H1 (cell line): ENCODE measurements at regions not wholly inside any gene's neighbourhood (a gene's known extent, or its start where the extent isn't known, plus 50 kb on each side); places are given as distances from the start of the nearest gene placed in this dataset.

Experiments
- CTCF ChIA-PET: fragments of 300-600 bp; sonication (Branson Sonifier 250); formaldehyde crosslinking; loops from one replicate; lab custom pipeline; 2021; ENCODE audit not compliant: partially characterized antibody; lab: Charles Lee
- POLR2A ChIA-PET: fragments of 300-600 bp; sonication (Branson Sonifier 250); formaldehyde crosslinking; loops from one replicate; lab custom pipeline; 2021; ENCODE audit warnings: inconsistent platforms; ENCODE audit not compliant: partially characterized antibody; lab: Charles Lee
- DNase-seq, 2 experiments: peaks; one replicate each; pipeline versions ENCODE4 v3.0.0 to v3.0.0-alpha.2; 2010 to 2022; ENCODE audit warnings: low spot score in 2 of 2, low read depth in 1 of 2, mixed read lengths in 1 of 2
- FAIRE-seq: peaks from 2 replicates; lab custom pipeline; 2011; peaks lifted over from hg19 to GRCh38; lab: Jason Lieb, UNC
- H2AFZ ChIP-seq: 2 replicates; pipeline ENCODE4 v1.8.1; 2012; ENCODE audit warnings: low read length, inconsistent platforms
- H2AK5ac ChIP-seq: 2 replicates; pipeline ENCODE4 v1.6.1; 2013; ENCODE audit warnings: low read depth, low read length
- H2BK120ac ChIP-seq: replicated peaks from 2 replicates; pipeline ENCODE3; 2013; ENCODE audit warnings: low read depth, low read length, inconsistent platforms
- H2BK12ac ChIP-seq: 2 replicates; pipeline ENCODE4 v1.6.1; 2013; ENCODE audit warnings: low read depth, low read length
- H2BK15ac ChIP-seq: 2 replicates; pipeline ENCODE4 v1.6.1; 2013; ENCODE audit warnings: low read length
- H2BK20ac ChIP-seq: 2 replicates; pipeline ENCODE4 v1.6.1; 2013; ENCODE audit warnings: low read length
- H2BK5ac ChIP-seq: 2 replicates; pipeline ENCODE4 v1.6.1; 2013; ENCODE audit warnings: low read depth, low read length
- H3K14ac ChIP-seq: 2 replicates; pipeline ENCODE4 v1.6.1; 2013; ENCODE audit warnings: inconsistent platforms; ENCODE audit not compliant: insufficient read length
- H3K18ac ChIP-seq: 2 replicates; pipeline ENCODE4 v1.6.1; 2013; ENCODE audit warnings: low read length; ENCODE audit errors: extremely low read depth
- H3K23ac ChIP-seq: 2 replicates; pipeline ENCODE4 v1.6.1; 2013; ENCODE audit warnings: inconsistent platforms; ENCODE audit not compliant: insufficient read length
- H3K23me2 ChIP-seq: 2 replicates; pipeline ENCODE4 v1.6.1; 2013; ENCODE audit warnings: low read depth, low read length
- H3K27ac ChIP-seq: 2 replicates; pipeline ENCODE4 v1.6.1; 2011; ENCODE audit warnings: low read depth, low read length, inconsistent platforms
- H3K27me3 ChIP-seq, 4 experiments: replicated peaks in 1 of 4; 1 replicate in 1 of 4; 2 replicates in 3 of 4; pipeline versions ENCODE4 v1.6.1 to v1.8.1; 2011 to 2013; ENCODE audit warnings: low read length in 3 of 4, mild to moderate bottlenecking in 3 of 4, inconsistent platforms in 2 of 4, mixed read lengths in 2 of 4, moderate library complexity in 1 of 4; ENCODE audit not compliant: control insufficient read depth in 3 of 4, insufficient read depth in 3 of 4; ENCODE audit errors: extremely low read depth in 1 of 4
- H3K36me3 ChIP-seq, 4 experiments: 2 replicates each; pipeline versions ENCODE4 v1.6.1 to v1.8.1; 2011 to 2013; ENCODE audit warnings: mild to moderate bottlenecking in 4 of 4, low read length in 3 of 4, moderate library complexity in 2 of 4, control low read depth in 1 of 4, inconsistent platforms in 1 of 4; ENCODE audit not compliant: insufficient read depth in 4 of 4, control insufficient read depth in 2 of 4
- H3K4ac ChIP-seq: replicated peaks from 2 replicates; pipeline ENCODE3; 2013; ENCODE audit warnings: low read length, low read depth, mixed read lengths, inconsistent platforms; ENCODE audit not compliant: insufficient read length
- H3K4me1 ChIP-seq, 4 experiments: replicated peaks in 1 of 4; 1 replicate in 1 of 4; 2 replicates in 3 of 4; pipeline versions ENCODE4 v1.6.1 to v1.8.1; 2011 to 2013; ENCODE audit warnings: low read length in 3 of 4, inconsistent platforms in 2 of 4, mixed read lengths in 1 of 4; ENCODE audit not compliant: insufficient read depth in 4 of 4, control insufficient read depth in 3 of 4
- H3K4me2 ChIP-seq, 2 experiments: 2 replicates each; pipeline versions ENCODE4 v1.6.1 to v1.8.1; 2011 to 2013; ENCODE audit warnings: low read depth in 2 of 2, low read length in 2 of 2, control low read depth in 1 of 2, inconsistent platforms in 1 of 2, mild to moderate bottlenecking in 1 of 2; ENCODE audit not compliant: insufficient read depth in 1 of 2
- H3K4me3 ChIP-seq, 4 experiments: fragments of 200-600, 300-600 bp in 1 of 4; sonication (generic), shearing (Covaris generic), sonication (Bioruptor Twin) in 1 of 4; 2 replicates each; pipeline versions ENCODE4 v1.5.1 to v1.8.1; 2011 to 2016; ENCODE audit warnings: low read length in 4 of 4, low read depth in 3 of 4, control low read depth in 2 of 4, inconsistent platforms in 2 of 4, mild to moderate bottlenecking in 2 of 4, mixed read lengths in 1 of 4, moderate library complexity in 1 of 4; ENCODE audit not compliant: insufficient read depth in 2 of 4; ENCODE audit errors: extremely low read depth in 1 of 4
- H3K56ac ChIP-seq: replicated peaks from 2 replicates; pipeline ENCODE3; 2013; ENCODE audit warnings: low read depth, mild to moderate bottlenecking, mixed read lengths, low read length, inconsistent platforms; ENCODE audit not compliant: insufficient read length
- H3K79me1 ChIP-seq: 2 replicates; pipeline ENCODE4 v1.6.1; 2013; ENCODE audit warnings: low read depth, low read length, control low read depth
- H3K79me2 ChIP-seq, 2 experiments: 2 replicates each; pipeline versions ENCODE4 v1.6.1 to v1.8.1; 2012 to 2013; ENCODE audit warnings: low read length in 2 of 2, mild to moderate bottlenecking in 2 of 2, inconsistent platforms in 1 of 2; ENCODE audit not compliant: insufficient read depth in 2 of 2, control insufficient read depth in 1 of 2
- H3K9ac ChIP-seq, 4 experiments: replicated peaks in 1 of 4; 1 replicate in 1 of 4; 2 replicates in 3 of 4; pipeline versions ENCODE4 v1.6.1 to v1.8.1; 2011 to 2013; ENCODE audit warnings: low read depth in 3 of 4, low read length in 3 of 4, control low read depth in 2 of 4, mild to moderate bottlenecking in 2 of 4, moderate library complexity in 2 of 4, inconsistent platforms in 1 of 4; ENCODE audit errors: extremely low read depth in 1 of 4
- H3K9me3 ChIP-seq, 2 experiments: 2 replicates each; pipeline versions ENCODE4 v1.6.1 to v1.8.1; 2012 to 2013; ENCODE audit warnings: mild to moderate bottlenecking in 2 of 2, moderate library complexity in 2 of 2, control low read depth in 1 of 2, inconsistent platforms in 1 of 2, low read depth in 1 of 2, low read length in 1 of 2, mixed read lengths in 1 of 2; ENCODE audit not compliant: insufficient read depth in 2 of 2
- H4K20me1 ChIP-seq, 2 experiments: replicated peaks in 1 of 2; 2 replicates each; pipeline versions ENCODE3 to v1.8.1; 2011 to 2013; ENCODE audit warnings: inconsistent platforms in 2 of 2, low read length in 2 of 2, mild to moderate bottlenecking in 1 of 2; ENCODE audit not compliant: insufficient read depth in 2 of 2, control insufficient read depth in 1 of 2
- H4K5ac ChIP-seq: 2 replicates; pipeline ENCODE4 v1.6.1; 2013; ENCODE audit warnings: low read length, low read depth, mixed read lengths, inconsistent platforms; ENCODE audit not compliant: insufficient read length
- H4K8ac ChIP-seq: 2 replicates; pipeline ENCODE4 v1.8.0; 2013; ENCODE audit warnings: mild to moderate bottlenecking, moderate library complexity, low read length, inconsistent platforms; ENCODE audit not compliant: insufficient read depth; ENCODE audit errors: extremely low read depth
- H4K91ac ChIP-seq: replicated peaks from 2 replicates; pipeline ENCODE3; 2013; ENCODE audit warnings: low read length, mixed read lengths, inconsistent platforms; ENCODE audit not compliant: insufficient read length
- NANOG ChIP-seq: IDR thresholded peaks from 2 replicates; pipeline ENCODE4 v1.6.1; 2011; ENCODE audit warnings: low read length, low read depth, mild to moderate bottlenecking, inconsistent platforms; ENCODE audit not compliant: insufficient read depth, poor library complexity, severe bottlenecking
- POU5F1 ChIP-seq: IDR thresholded peaks from 2 replicates; pipeline ENCODE4 v1.6.1; 2011; ENCODE audit warnings: low read depth, mild to moderate bottlenecking, low read length, moderate library complexity
- WGBS, 2 experiments: shearing (Covaris generic) in 1 of 2; methylation state at CpG; one replicate each; pipeline versions ENCODE4 v1.1.6 to v1.1.7; 2013 to 2015; ENCODE audit warnings: low lambda C conversion rate in 2 of 2, mixed read lengths in 2 of 2, inconsistent platforms in 1 of 2, low coverage in 1 of 2, missing lambda C conversion rate in 1 of 2; ENCODE audit not compliant: insufficient replicate concordance in 2 of 2, insufficient coverage in 1 of 2, insufficient read length in 1 of 2; ENCODE audit errors: extremely low coverage in 1 of 2, missing lambda C conversion rate in 1 of 2; 5-methylcytosine and 5-hydroxymethylcytosine counted together

- H2BK120ac ChIP-seq = no peak overlapping the region
- no peak overlapping the region for H3K27ac ChIP-seq
- no peaks in the 10 kb centered on the region for H3K23me2 ChIP-seq
- peaks cover 5 to 11% of the 10 kb centered on the region in 2 experiments; a peak in 3 of 4 replicates for H3K9me3 ChIP-seq
- H4K91ac ChIP-seq = no peak overlapping the region
- no peak overlapping the region for H3K18ac ChIP-seq
- no peak overlapping the region for H4K8ac ChIP-seq
- H2AFZ ChIP-seq = no peak overlapping the region
- no peak overlapping the region for H3K4me3 ChIP-seq
- no peak overlapping the region for H2BK15ac ChIP-seq
- no peak for TF ChIP-seq NANOG
- no peak for TF ChIP-seq POU5F1
- TF ChIP-seq, all 59 proteins: peak for 0
- H3K4ac ChIP-seq = no peak overlapping the region
- H2BK5ac ChIP-seq = no peak overlapping the region
- 87% methylated on average over 3 of the region's 3 CpGs; no CpG with 5 or more reads in 1 of the 2 experiments for WGBS, 2 experiments
- ChIA-PET CTCF (no interaction called here), POLR2A (no interaction called here)
- no peak overlapping the region for H4K5ac ChIP-seq
- H3K56ac ChIP-seq = no peak overlapping the region
- no peaks in the 10 kb centered on the region for H3K36me3 ChIP-seq
- no peak overlapping the region for H2BK12ac ChIP-seq
- H3K79me1 ChIP-seq = no peaks in the 10 kb centered on the region
- H4K20me1 ChIP-seq = no peaks in the 10 kb centered on the region
- H3K79me2 ChIP-seq = no peaks in the 10 kb centered on the region
- H2AK5ac ChIP-seq = no peak overlapping the region
- H3K23ac ChIP-seq = no peak overlapping the region
- H3K9ac ChIP-seq = no peak overlapping the region
- no peak overlapping the region for H3K14ac ChIP-seq
- H3K27me3 ChIP-seq = no peaks in the 10 kb centered on the region
- no peaks in the 10 kb centered on the region for H3K4me1 ChIP-seq
- H2BK20ac ChIP-seq = no peak overlapping the region
- no peak overlapping the region for H3K4me2 ChIP-seq
- DNase-seq (no peak), FAIRE-seq (no peak)
These were observed 632.0 kb downstream of the SLITRK5 start for GRCh38 chr13:88303157-88303556.
